ENCODE measurements at regions not wholly inside any gene's neighbourhood (a gene's known extent, or its start where the extent isn't known, plus 50 kb on each side); places are given as distances from the start of the nearest gene placed in this dataset.
A peak's percentile ranks its signal among the peaks of the same experiment; 100 is the strongest.

DNA sequence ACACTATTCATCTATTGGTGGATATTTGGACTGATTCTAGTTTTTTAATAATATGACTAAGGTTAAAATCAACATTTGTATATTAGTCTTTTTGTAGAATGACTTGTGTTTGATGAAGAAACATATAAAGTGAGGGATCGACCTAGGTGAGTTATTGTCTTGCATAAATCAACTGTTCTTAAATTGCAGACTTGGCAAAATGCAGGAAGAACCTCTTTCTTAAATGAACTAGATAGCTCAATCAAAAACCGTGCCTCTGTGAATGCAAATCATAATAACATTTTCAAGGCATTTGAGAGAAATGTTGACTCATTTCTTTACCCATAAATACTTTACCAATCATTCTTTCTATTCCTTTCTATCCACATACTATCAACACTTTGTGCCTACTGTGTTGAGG is 101.5 kb upstream of the ANK3 start:
- 92% methylated on average over 2 of the region's 2 CpGs for WGBS
- H3K4me1 ChIP-seq (ENCODE audit: control insufficient read depth in 2 of 2, insufficient read depth in 2 of 2, low read length in 2 of 2), result no peaks in the 10 kb centered on the region

DNA sequence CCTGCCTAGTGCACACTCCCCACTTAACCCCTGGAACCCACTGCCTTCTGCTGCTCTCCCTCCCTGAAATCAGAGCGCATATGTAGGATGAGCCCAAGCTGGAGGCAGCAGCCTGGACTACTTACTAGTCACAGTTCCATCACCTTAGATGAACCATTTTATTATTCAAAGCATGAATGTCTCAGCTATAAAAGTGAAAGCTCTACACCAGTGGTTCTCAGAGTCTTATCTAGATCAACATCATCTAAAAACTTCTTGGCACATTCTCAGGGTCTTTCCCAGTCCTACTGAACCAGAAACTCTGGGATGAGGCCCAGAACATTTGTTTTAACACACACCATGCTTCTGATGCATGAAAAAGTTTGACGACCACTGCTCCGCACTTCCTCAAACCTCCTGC is 100.3 kb upstream of the ANK3 start:
- H3K4me3 ChIP-seq (ENCODE audit: low read length in 2 of 2), result no peak overlapping the region
- no peaks in the 10 kb centered on the region for H3K27me3 ChIP-seq (ENCODE audit: control insufficient read depth in 2 of 2, insufficient read depth in 1 of 2, low read length in 1 of 2)
- H3K27ac ChIP-seq (ENCODE audit: low read depth in 1 of 2, low read length in 1 of 2), result no peak overlapping the region
- no peaks in the 10 kb centered on the region for H3K9me3 ChIP-seq (ENCODE audit: control insufficient read depth in 2 of 2, insufficient read depth in 1 of 2, low read length in 1 of 2)
- no peaks in the 10 kb centered on the region for H3K4me1 ChIP-seq (ENCODE audit: control insufficient read depth in 2 of 2, insufficient read depth in 2 of 2, low read length in 2 of 2)
- no peaks in the 10 kb centered on the region for H3K36me3 ChIP-seq (ENCODE audit: control insufficient read depth in 2 of 2, insufficient read depth in 2 of 2, low read length in 1 of 2)
- peak in 1 of 9 donors; percentile 20 for DNase-seq (ENCODE audit: low read depth in 6 of 9, low spot score in 9 of 9)
- WGBS, result 84% methylated on average over 3 of the region's 3 CpGs

More for the DNA sequence above, 101.5 kb upstream of the ANK3 start:
- DNase-seq (ENCODE audit: low read depth in 6 of 9, low spot score in 9 of 9), result no peak
- Histone ChIP-seq H3K36me3 (ENCODE audit: control insufficient read depth in 2 of 2, insufficient read depth in 2 of 2, low read length in 1 of 2) (no peaks in the 10 kb centered on the region), H3K27ac (ENCODE audit: low read depth in 1 of 2, low read length in 1 of 2) (no peak overlapping the region), H3K9me3 (ENCODE audit: control insufficient read depth in 2 of 2, insufficient read depth in 1 of 2, low read length in 1 of 2) (no peaks in the 10 kb centered on the region), H3K4me3 (ENCODE audit: low read length in 2 of 2) (no peak overlapping the region), H3K27me3 (ENCODE audit: control insufficient read depth in 2 of 2, insufficient read depth in 1 of 2, low read length in 1 of 2) (no peaks in the 10 kb centered on the region)

DNA sequence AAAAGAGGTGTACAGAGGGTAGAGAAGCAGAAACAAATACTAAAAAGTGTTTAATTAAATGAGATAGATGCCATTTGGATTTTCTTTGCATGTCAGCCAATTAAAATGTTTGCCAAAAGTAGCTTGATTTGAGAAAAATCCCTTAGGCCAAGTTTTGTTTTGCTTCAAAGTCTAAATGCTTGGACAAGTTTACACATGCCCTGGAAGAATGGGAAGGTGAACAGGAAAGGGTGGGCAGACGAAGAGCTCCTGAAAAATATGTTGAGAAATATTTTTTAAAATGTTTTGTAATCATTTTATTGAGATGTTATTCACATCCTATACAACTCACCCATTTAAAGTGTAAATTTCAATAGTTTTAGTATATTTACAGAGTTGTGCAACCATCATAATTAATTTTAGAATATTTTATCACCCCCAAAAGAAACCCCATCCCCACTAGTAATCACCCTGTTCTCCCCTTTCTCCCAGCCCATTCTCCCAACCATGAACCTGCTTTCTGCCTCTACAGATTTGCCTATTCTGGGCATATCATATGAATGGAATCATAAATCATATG is 98.5 kb upstream of the ANK3 start:
- WGBS, result 93% methylated on average over 1 of the region's 1 CpG
- no peaks in the 10 kb centered on the region for H3K4me1 ChIP-seq (ENCODE audit: control insufficient read depth in 2 of 2, insufficient read depth in 2 of 2, low read length in 2 of 2)

DNA sequence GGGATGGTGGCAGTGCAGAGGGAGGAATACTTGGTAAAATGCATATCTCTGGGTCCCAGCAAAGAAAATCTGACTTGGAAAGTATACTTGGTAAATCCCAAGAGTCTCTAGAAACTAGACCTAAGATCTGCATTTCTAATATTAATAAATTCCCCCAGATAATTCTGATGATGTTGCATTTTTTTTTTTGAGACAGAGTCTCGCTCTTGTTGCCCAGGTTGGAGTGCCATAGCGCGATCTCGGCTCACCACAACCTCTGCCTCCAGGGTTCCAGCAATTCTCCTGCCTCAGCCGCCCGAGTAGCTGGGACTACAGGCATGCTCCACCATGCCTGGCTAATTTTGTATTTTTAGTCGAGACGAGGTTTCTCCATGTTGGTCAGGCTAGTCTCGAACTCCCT is 97.9 kb upstream of the ANK3 start:
- no peaks in the 10 kb centered on the region for H3K9me3 ChIP-seq (ENCODE audit: control insufficient read depth in 2 of 2, insufficient read depth in 1 of 2, low read length in 1 of 2)
- no peak overlapping the region for H3K4me3 ChIP-seq (ENCODE audit: low read length in 2 of 2)
- 93% methylated on average over 9 of the region's 9 CpGs for WGBS
- no peaks in the 10 kb centered on the region for H3K27me3 ChIP-seq (ENCODE audit: control insufficient read depth in 2 of 2, insufficient read depth in 1 of 2, low read length in 1 of 2)
- no peaks in the 10 kb centered on the region for H3K4me1 ChIP-seq (ENCODE audit: control insufficient read depth in 2 of 2, insufficient read depth in 2 of 2, low read length in 2 of 2)
- DNase-seq (ENCODE audit: low read depth in 6 of 9, low spot score in 9 of 9), result no peak
- no peaks in the 10 kb centered on the region for H3K36me3 ChIP-seq (ENCODE audit: control insufficient read depth in 2 of 2, insufficient read depth in 2 of 2, low read length in 1 of 2)
- no peak overlapping the region for H3K27ac ChIP-seq (ENCODE audit: low read depth in 1 of 2, low read length in 1 of 2)

More for the DNA sequence above, 98.5 kb upstream of the ANK3 start:
- Histone ChIP-seq H3K36me3 (ENCODE audit: control insufficient read depth in 2 of 2, insufficient read depth in 2 of 2, low read length in 1 of 2) (no peaks in the 10 kb centered on the region), H3K27ac (ENCODE audit: low read depth in 1 of 2, low read length in 1 of 2) (no peak overlapping the region), H3K27me3 (ENCODE audit: control insufficient read depth in 2 of 2, insufficient read depth in 1 of 2, low read length in 1 of 2) (no peaks in the 10 kb centered on the region), H3K4me3 (ENCODE audit: low read length in 2 of 2) (no peak overlapping the region), H3K9me3 (ENCODE audit: control insufficient read depth in 2 of 2, insufficient read depth in 1 of 2, low read length in 1 of 2) (no peaks in the 10 kb centered on the region)
- DNase-seq (ENCODE audit: low read depth in 6 of 9, low spot score in 9 of 9), result no peak

DNA sequence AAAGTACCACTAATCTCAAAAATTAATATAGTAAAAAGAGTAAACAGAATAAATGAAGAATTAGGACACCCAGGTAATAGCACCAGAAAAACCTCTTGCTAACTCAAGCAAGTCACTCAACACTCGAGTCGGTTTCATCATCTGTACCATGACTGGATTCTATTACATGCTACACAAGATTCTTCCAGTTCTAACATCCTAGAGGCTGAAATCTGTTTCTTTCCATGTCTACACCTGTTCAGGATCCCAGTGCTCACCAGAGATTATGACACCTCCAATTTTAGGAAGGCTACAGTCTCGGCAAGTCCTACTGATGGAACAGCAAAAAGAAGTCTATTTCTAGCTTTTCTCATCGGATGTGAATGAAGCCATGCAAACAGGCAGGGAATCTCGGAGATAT is 95.3 kb upstream of the ANK3 start:
- H3K27ac ChIP-seq (ENCODE audit: low read depth in 1 of 2, low read length in 1 of 2), result no peak overlapping the region
- no peak for DNase-seq (ENCODE audit: low read depth in 6 of 9, low spot score in 9 of 9)
- H3K9me3 ChIP-seq (ENCODE audit: control insufficient read depth in 2 of 2, insufficient read depth in 1 of 2, low read length in 1 of 2), result no peaks in the 10 kb centered on the region
- WGBS, result 92% methylated on average over 5 of the region's 5 CpGs
- no peak overlapping the region for H3K4me3 ChIP-seq (ENCODE audit: low read length in 2 of 2)
- no peaks in the 10 kb centered on the region for H3K36me3 ChIP-seq (ENCODE audit: control insufficient read depth in 2 of 2, insufficient read depth in 2 of 2, low read length in 1 of 2)
- H3K27me3 ChIP-seq (ENCODE audit: control insufficient read depth in 2 of 2, insufficient read depth in 1 of 2, low read length in 1 of 2), result no peaks in the 10 kb centered on the region
- no peaks in the 10 kb centered on the region for H3K4me1 ChIP-seq (ENCODE audit: control insufficient read depth in 2 of 2, insufficient read depth in 2 of 2, low read length in 2 of 2)

DNA sequence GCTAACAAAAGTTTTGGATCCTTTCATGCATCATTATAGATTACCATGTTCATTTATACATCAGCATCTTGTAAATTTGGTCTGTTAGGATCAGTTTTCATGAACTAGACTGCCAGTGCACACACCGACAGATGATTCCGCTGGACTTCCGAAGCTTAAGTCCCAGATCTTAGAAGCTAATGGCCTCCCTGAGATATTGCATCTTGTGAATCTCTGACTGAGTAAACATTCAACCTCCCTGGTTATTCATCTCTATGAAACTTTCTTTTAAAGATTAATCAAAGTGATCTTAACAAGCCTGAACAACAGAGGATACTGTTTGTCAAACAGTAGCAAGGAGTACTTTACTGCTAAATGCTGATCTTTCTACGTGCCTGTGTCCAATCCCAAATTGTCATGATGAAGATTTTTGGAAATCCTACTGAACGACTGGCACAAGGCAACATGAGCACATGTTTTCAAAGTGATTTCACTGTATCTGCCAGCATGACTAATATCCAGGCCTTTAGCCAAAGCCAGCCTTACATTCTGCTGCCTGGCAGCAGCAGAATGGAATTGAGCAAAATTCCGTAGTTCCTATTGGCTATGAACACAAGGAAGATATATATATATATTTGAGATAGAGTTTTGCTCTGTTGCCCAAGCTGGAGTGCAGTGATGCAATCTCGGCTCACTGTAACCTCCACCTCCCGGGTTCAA is 91.3 kb upstream of the ANK3 start:
- no peak for DNase-seq (ENCODE audit: low read depth in 6 of 9, low spot score in 9 of 9)

DNA sequence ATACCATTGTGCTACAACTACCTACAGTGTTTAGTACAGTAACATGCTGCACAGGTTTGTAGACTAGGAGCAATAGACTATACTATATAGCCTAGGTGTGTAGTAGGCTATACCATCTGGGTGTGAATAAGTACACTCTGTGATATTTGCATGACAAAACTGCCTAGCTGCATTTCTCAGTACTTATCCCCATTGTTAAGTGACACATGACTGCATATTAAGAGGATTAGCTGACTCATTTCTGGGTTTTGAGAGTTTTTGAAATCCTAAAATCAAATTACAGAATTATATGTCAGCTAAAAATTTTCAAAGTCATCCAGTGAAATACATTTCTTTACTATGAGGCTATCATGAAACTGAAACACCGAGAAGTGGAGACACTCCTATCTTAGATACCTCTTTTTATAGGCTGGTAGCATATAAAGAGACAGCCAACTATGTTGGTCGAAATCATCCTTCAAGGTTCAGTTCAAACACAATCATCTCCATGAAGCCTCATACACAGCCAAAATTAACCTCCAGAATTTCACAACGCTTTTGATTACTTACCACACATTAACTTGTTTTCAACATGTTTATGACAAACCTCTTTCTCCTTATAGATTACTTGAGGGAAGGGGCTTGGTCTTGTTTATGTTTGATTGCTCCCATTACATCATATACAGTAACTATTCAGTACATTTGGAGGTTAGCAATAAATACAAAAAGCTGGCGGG is 89.8 kb upstream of the ANK3 start:
- no peaks in the 10 kb centered on the region for H3K36me3 ChIP-seq (ENCODE audit: control insufficient read depth in 2 of 2, insufficient read depth in 2 of 2, low read length in 1 of 2)
- H3K9me3 ChIP-seq (ENCODE audit: control insufficient read depth in 2 of 2, insufficient read depth in 1 of 2, low read length in 1 of 2), result no peaks in the 10 kb centered on the region
- DNase-seq (ENCODE audit: low read depth in 6 of 9, low spot score in 9 of 9), result no peak
- no peak overlapping the region for H3K27ac ChIP-seq (ENCODE audit: low read depth in 1 of 2, low read length in 1 of 2)
- H3K27me3 ChIP-seq (ENCODE audit: control insufficient read depth in 2 of 2, insufficient read depth in 1 of 2, low read length in 1 of 2), result no peaks in the 10 kb centered on the region
- no peaks in the 10 kb centered on the region for H3K4me1 ChIP-seq (ENCODE audit: control insufficient read depth in 2 of 2, insufficient read depth in 2 of 2, low read length in 2 of 2)
- no peak overlapping the region for H3K4me3 ChIP-seq (ENCODE audit: low read length in 2 of 2)
- WGBS, result 95% methylated on average over 4 of the region's 4 CpGs

More for the DNA sequence above, 91.3 kb upstream of the ANK3 start:
- H3K27me3 ChIP-seq (ENCODE audit: control insufficient read depth in 2 of 2, insufficient read depth in 1 of 2, low read length in 1 of 2), result no peaks in the 10 kb centered on the region
- no peaks in the 10 kb centered on the region for H3K36me3 ChIP-seq (ENCODE audit: control insufficient read depth in 2 of 2, insufficient read depth in 2 of 2, low read length in 1 of 2)
- no peak overlapping the region for H3K4me3 ChIP-seq (ENCODE audit: low read length in 2 of 2)
- H3K27ac ChIP-seq (ENCODE audit: low read depth in 1 of 2, low read length in 1 of 2), result no peak overlapping the region
- WGBS, result 93% methylated on average over 8 of the region's 8 CpGs
- H3K4me1 ChIP-seq (ENCODE audit: control insufficient read depth in 2 of 2, insufficient read depth in 2 of 2, low read length in 2 of 2), result no peaks in the 10 kb centered on the region
- no peaks in the 10 kb centered on the region for H3K9me3 ChIP-seq (ENCODE audit: control insufficient read depth in 2 of 2, insufficient read depth in 1 of 2, low read length in 1 of 2)

DNA sequence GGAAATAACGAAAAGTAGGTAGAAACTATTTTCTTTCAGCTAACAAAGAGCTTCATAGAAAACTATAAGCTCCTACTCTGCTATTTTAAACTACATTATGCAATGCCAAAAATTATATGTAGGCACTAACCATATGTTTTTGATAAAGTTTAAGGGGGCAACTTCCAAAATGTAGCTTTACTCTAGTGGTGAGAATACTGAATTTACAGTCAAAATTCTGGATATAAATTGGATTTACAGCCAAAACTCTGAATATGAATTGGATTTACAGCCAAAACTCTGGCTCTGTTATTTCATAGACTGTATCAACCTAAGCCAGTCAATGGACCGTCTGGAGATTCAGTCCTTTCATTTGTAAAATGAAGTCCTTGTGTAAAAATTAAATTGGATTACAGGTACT is 86.8 kb upstream of the ANK3 start:
- H3K36me3 ChIP-seq (ENCODE audit: control insufficient read depth in 2 of 2, insufficient read depth in 2 of 2, low read length in 1 of 2), result no peaks in the 10 kb centered on the region
- no peaks in the 10 kb centered on the region for H3K9me3 ChIP-seq (ENCODE audit: control insufficient read depth in 2 of 2, insufficient read depth in 1 of 2, low read length in 1 of 2)
- H3K4me1 ChIP-seq (ENCODE audit: control insufficient read depth in 2 of 2, insufficient read depth in 2 of 2, low read length in 2 of 2), result no peaks in the 10 kb centered on the region
- no peak overlapping the region for H3K27ac ChIP-seq (ENCODE audit: low read depth in 1 of 2, low read length in 1 of 2)
- no peaks in the 10 kb centered on the region for H3K27me3 ChIP-seq (ENCODE audit: control insufficient read depth in 2 of 2, insufficient read depth in 1 of 2, low read length in 1 of 2)
- no peak for DNase-seq (ENCODE audit: low read depth in 6 of 9, low spot score in 9 of 9)
- 98% methylated on average over 2 of the region's 2 CpGs for WGBS
- no peak overlapping the region for H3K4me3 ChIP-seq (ENCODE audit: low read length in 2 of 2)

DNA sequence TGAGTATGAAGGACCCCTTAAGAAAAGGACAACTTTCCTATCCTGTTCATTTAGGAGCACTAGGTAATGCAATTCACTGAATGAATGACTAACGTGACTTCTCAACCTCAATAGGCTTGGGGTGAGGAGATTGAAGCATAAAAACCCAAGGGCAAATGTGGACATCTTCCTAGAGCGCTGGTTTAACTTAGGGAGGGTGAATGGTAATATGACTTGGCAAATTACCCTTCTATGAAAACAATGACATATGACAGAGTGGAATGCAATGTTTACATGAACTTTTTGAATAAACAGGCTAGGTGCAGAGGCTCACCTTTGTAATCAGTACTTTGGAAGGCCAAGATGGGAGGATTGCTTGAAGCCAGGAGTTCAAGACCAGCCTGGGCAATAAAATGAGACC is 83.9 kb upstream of the ANK3 start:
- 98% methylated on average over 2 of the region's 2 CpGs for WGBS
- Histone ChIP-seq H3K36me3 (ENCODE audit: control insufficient read depth in 2 of 2, insufficient read depth in 2 of 2, low read length in 1 of 2) (no peaks in the 10 kb centered on the region), H3K27me3 (ENCODE audit: control insufficient read depth in 2 of 2, insufficient read depth in 1 of 2, low read length in 1 of 2) (no peaks in the 10 kb centered on the region), H3K4me1 (ENCODE audit: control insufficient read depth in 2 of 2, insufficient read depth in 2 of 2, low read length in 2 of 2) (no peaks in the 10 kb centered on the region), H3K4me3 (ENCODE audit: low read length in 2 of 2) (no peak overlapping the region), H3K27ac (ENCODE audit: low read depth in 1 of 2, low read length in 1 of 2) (no peak overlapping the region), H3K9me3 (ENCODE audit: control insufficient read depth in 2 of 2, insufficient read depth in 1 of 2, low read length in 1 of 2) (no peaks in the 10 kb centered on the region)
- no peak for DNase-seq (ENCODE audit: low read depth in 6 of 9, low spot score in 9 of 9)

All from thymus (tissue), 11 donors.